Motor neuron (in vitro differentiated cells): ENCODE measurements at regions not wholly inside any gene's neighbourhood (a gene's known extent, or its start where the extent isn't known, plus 50 kb on each side); places are given as distances from the start of the nearest gene placed in this dataset.

Experiments used
- ATAC-seq, 8 experiments: fragments of 200-7000 bp; cut with Tn5 transposase; replicated peaks in 6 of 8; 2 replicates each; pipeline ENCODE4 v1.8.0; 2021; ENCODE audit warnings: mild to moderate bottlenecking in 8 of 8, moderate library complexity in 8 of 8
- H3K27ac ChIP-seq, 2 donors: fragments of 250-450 bp; sonication (Bioruptor Pico); 2 replicates each; pipeline ENCODE4 v1.9.0; 2021; ENCODE audit warnings: antibody characterized with exemption in 2 of 2, mild to moderate bottlenecking in 2 of 2, moderate library complexity in 1 of 2
- H3K4me1 ChIP-seq, 2 donors: fragments of 250-450 bp; sonication (Bioruptor Pico); replicated peaks in 1 of 2; 2 replicates each; pipeline ENCODE4 v1.6.1; 2021; ENCODE audit warnings: antibody characterized with exemption in 2 of 2, mild to moderate bottlenecking in 2 of 2, moderate library complexity in 1 of 2
- H3K4me3 ChIP-seq, 5 donors: fragments of 250-450 bp; sonication (Bioruptor Pico); 2 replicates each; pipeline ENCODE4 v1.9.0; 2021; ENCODE audit warnings: antibody characterized with exemption in 5 of 5, mild to moderate bottlenecking in 5 of 5, moderate library complexity in 4 of 5
- WGBS, 10 experiments: fragments of 450-650 bp; shearing (Covaris generic); methylation state at CpG; one replicate each; pipeline ENCODE4 v1.0.0; 2022; 5-methylcytosine and 5-hydroxymethylcytosine counted together
- in situ Hi-C, 9 experiments: fragments of 400-800 bp; cut with MboI; loops; one replicate each; pipeline ENCODE4 v1.15.0; 2021; ENCODE audit warnings: low sequenced_read_pairs in 9 of 9, low pct_unique_long_range_greater_than_20kb in 2 of 9; ENCODE audit not compliant: unreplicated experiment in 9 of 9

DNA sequence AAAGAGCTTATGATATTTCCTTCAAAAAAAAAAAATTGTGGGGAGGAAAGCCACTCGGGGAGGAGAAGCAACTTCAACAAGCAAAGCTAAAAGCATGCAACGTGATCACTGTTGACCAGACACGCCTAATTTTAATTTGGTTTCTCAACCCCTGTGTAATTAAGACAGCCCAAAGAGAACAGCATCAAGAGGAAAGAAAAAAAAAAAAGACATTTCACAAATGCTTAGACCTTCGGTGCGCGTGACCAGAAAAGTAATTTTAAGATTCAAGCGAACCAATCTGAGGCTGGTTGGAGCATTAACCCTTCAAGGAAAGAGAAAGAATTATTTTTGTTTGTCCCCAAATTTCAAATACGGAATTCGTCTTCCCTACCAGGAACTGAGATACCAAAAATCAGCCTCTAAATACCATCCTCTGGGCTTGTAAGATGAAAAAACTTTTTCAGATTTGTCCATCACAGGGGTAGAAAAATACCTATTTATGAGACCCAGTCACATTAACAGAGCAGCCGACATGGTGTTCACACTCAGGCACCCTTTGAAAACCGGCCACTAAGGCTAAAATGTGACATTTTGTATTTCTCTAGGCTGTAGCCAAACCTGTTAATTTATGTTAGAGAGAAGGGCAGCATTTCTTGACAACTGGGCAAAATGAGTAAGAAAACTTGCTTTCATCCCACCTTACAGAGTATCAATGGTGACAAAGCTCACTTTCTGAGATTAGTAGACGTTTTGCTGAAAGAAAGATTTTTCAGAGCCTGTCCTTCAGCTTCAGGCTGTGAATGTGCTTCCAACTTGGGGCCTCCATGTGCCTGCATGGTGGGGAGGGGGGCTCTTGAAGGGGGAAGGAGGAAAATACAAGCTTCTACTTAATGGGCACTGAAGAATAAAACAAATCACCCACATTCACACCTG is 179.9 kb upstream of the KLF14 start:
- ATAC-seq, result peak in 1 of 8 experiments; percentile 11
- H3K4me1 ChIP-seq, result peaks cover 8% of the 10 kb centered on the region in 2 donors
- H3K4me3 ChIP-seq, result no peak overlapping the region
- in situ Hi-C loops, result no loop called here
- WGBS, 10 experiments, result 0 to 96% (median 77%) methylated on average over 3 to 12 of the region's 12 CpGs
- no peak overlapping the region for H3K27ac ChIP-seq

DNA sequence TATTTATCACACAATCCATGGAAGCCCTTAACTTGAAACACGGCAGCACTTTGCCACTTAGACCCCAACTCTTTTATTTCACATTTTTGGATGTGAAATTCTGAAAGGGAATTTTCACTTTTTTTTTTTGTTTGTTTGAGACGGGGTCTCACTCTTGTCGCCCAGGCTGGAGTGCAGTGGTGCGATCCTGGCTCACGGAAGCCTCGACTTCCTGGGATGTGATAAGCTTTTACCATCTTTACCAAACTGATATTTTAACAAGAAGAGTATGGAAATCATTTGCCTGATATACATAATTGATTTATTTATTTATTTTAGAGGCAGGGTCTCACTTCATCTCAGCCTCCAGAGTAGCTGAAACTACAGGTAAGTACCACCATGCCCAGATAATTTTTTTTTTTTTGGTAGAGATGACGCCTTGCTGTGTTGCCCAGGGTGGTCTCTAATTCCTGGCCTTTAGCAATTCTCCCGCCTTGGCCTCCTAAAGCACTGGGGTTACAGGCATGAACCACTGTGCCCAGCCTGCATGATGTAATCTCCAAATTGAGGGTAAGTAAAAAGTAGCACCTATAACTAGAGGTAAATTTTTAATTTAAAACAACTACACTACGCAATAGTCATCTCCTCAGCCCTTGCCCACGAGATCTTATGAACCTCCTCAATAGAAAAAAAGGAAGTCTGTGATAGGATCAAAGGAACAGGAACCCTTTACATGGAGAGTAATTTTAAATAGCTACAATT is 180.7 kb upstream of the KLF14 start:
- Histone ChIP-seq H3K4me3 (no peak overlapping the region), H3K27ac (no peak overlapping the region), H3K4me1 (peaks cover 8% of the 10 kb centered on the region in 2 donors)
- in situ Hi-C loops, result no loop called here
- WGBS, 10 experiments, result 56 to 100% (median 90%) methylated on average over 1 to 10 of the region's 10 CpGs
- ATAC-seq, result no peak

DNA sequence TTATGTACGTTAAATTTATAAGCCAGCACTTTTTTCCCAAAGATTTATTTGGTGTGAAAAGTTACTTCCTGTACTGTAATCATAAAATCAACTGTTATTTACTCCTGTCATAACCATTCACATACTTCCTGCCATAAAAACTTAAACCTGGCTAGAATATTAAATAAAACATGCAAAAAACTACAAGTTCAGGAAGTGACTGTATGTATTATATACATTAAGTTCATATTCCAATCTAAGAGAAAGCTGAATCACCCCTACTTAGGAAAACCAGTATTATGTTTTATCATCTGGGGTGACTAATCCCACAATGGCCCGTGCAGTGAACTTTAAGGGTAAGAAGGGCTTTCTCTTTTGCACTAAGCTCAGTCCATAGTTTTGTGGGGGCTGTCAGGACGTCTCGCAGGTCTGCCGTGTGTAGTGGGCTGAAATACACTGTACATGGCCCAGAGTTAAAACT is 183.7 kb upstream of the KLF14 start:
- Histone ChIP-seq H3K27ac (no peak overlapping the region), H3K4me1 (peaks cover 15 to 24% of the 10 kb centered on the region in 2 donors), H3K4me3 (no peak overlapping the region)
- 11 to 100% (median 82%) methylated on average over 1 to 5 of the region's 5 CpGs for WGBS, 10 experiments
- ATAC-seq, result no peak
- in situ Hi-C loops, result no loop called here

DNA sequence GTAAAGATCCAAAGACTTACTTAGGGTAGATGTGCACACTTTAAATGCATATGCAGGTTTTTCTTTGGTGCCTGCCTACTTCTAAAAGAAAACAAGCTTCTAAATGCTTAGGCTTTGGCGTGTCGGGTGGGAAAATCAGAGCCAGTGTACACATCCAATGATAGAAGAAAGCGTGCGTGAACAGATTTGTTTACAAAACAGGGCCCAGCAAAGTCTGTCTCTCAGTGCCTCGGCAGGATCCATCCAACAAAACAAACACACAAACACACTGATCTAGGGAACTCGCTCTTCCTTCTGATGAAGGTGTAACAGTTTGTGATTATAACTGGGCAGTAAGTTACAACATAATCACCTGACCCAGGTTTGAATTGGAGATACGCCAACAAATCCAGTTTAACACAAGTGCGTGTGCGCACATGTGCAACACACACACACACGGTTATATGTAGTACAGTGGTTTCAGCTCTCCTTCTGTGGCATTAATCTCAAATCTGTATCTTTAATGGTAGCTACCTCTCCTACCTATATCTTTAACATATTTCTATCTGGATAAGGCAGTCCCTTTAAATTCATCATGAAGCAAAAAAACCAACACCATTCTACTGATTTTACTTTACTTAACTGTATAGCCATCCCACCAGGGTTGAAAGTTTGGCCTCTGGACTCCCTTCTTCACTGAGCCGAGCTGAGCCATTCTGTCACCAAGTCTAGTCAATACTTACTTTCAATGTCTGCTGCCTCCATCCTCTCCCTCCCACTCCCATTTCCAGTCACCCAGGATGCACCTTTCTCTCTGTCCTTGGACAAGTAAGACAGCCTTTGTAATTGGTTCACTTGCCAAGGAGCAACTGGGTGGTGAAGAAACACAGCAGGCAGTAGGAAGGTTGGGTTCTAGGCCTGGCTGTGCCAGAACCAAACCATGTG is 184.4 kb upstream of the KLF14 start:
- H3K4me3 ChIP-seq, result no peak overlapping the region
- H3K27ac ChIP-seq, result no peak overlapping the region
- in situ Hi-C loops, result no loop called here
- WGBS, 10 experiments, result 71 to 100% (median 92%) methylated on average over 1 to 10 of the region's 11 CpGs; no CpG with 5 or more reads in 3 of the 10 experiments
- H3K4me1 ChIP-seq, result peaks cover 13 to 19% of the 10 kb centered on the region in 2 donors
- no peak for ATAC-seq

DNA sequence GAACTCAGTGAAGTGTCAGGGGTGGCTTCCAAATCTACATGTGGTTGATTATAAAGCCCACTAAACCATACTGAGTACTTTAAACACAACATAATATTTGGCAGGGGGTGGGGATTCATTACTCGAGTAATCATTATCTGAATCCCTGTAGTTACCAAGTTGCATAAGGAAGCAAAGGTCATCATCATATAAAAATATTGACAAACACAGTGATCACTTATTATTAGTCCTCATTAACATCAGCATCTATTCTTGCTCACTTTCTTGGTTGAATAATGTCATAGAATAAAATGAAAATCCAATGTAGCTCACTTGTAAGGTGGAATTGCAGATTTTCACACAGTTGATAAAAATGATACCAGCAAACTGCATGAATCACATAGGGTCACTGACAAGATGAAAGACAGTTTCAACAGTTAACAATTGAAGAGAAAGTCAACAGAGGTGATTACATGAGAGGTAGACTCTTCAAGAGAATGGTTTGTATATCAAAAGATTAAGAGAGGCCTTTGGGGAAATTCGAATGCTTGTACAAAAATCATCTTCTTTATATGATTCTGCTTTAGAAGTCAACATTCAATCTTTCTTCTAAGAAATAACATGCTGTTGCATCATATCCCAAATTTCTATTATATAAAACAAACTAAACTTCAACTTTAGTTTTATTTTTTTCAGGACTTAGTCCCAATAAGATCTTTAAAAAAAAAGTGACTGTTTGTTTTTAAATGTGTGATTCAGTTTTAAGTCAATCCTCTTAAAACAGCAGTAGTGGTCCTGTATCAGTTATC is 185.5 kb upstream of the KLF14 start:
- in situ Hi-C loops, result no loop called here
- 60 to 100% (median 89%) methylated on average over 1 to 2 of the region's 2 CpGs; no CpG with 5 or more reads in 1 of the 10 experiments for WGBS, 10 experiments
- no peak overlapping the region for H3K4me3 ChIP-seq
- H3K27ac ChIP-seq, result no peak overlapping the region
- peaks cover 7 to 18% of the 10 kb centered on the region in 2 donors for H3K4me1 ChIP-seq
- no peak for ATAC-seq

DNA sequence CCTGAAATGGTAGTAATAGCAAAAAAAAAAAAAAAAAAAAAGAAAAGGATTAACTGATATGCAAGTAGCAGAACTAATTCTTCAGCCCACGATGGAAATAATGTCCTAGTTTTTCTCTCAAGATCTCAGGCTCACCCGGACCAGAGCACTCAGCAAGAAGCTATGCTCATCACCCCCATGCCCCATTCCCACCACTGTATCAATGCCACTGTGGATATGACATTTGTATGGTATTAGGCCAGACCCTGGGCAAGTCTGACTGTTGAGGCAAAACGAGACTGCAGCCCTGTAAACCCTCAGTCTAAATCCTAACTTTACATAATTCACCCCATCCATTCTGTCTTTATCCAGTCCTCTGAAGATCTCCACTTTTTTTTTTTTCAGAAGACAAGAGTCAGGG is 186.1 kb upstream of the KLF14 start:
- Histone ChIP-seq H3K4me1 (peaks cover 7 to 18% of the 10 kb centered on the region in 2 donors), H3K27ac (no peak overlapping the region), H3K4me3 (no peak overlapping the region)
- in situ Hi-C loops, result no loop called here
- 0 to 100% (median 79%) methylated on average over 1 to 2 of the region's 3 CpGs; no CpG with 5 or more reads in 2 of the 10 experiments for WGBS, 10 experiments
- ATAC-seq, result no peak

DNA sequence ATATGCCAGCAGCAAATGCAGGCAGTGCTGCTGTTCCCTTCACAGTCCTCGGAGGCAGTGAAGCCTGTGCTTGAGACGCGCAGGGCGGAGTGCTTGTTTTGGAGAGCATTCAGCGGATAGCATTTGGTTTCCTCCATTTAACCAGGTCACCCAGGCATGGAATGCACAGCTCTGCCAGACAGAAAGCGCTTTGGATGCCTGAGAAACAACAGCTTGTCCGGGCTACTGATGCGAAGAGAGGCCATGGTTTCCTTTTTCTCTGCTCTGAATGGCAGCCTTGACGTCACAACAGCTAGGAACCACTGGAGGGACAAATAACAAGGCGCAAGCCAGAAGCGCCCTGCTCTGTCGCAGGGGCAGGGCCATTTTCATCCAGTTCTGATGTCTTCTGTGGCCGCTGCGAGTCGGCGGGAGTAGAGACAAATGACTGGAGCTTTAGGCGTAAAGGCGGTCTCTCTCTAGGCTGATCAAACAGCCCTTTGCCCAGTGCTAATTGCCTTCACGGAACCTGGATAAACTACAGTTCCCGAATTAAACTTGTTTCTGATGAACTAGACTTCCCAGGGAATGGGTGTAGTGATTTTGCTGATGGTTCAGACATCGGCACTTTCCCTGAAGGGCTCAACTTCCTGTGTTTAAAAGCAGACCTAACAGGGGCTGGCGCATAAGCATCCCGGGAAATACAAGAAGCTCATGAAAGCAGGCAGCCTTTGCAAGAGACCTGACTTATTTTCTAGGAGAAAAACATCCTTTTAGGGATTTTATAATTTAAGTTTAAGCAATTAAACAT is 187.6 kb upstream of the KLF14 start:
- WGBS, 10 experiments, result 19 to 82% (median 58%) methylated on average over 2 to 16 of the region's 23 CpGs; no CpG with 5 or more reads in 1 of the 10 experiments
- H3K4me3 ChIP-seq, result peak overlapping the region in 4 of 5 donors; percentile 15 to 24 (median 20)
- H3K4me1 ChIP-seq, result peaks cover 7 to 18% of the 10 kb centered on the region in 2 donors
- peak; percentile 5 to 95 (median 88) for ATAC-seq
- H3K27ac ChIP-seq, result peak overlapping the region in 1 of 2 donors; percentile 91
- in situ Hi-C loops, result no loop called here

DNA sequence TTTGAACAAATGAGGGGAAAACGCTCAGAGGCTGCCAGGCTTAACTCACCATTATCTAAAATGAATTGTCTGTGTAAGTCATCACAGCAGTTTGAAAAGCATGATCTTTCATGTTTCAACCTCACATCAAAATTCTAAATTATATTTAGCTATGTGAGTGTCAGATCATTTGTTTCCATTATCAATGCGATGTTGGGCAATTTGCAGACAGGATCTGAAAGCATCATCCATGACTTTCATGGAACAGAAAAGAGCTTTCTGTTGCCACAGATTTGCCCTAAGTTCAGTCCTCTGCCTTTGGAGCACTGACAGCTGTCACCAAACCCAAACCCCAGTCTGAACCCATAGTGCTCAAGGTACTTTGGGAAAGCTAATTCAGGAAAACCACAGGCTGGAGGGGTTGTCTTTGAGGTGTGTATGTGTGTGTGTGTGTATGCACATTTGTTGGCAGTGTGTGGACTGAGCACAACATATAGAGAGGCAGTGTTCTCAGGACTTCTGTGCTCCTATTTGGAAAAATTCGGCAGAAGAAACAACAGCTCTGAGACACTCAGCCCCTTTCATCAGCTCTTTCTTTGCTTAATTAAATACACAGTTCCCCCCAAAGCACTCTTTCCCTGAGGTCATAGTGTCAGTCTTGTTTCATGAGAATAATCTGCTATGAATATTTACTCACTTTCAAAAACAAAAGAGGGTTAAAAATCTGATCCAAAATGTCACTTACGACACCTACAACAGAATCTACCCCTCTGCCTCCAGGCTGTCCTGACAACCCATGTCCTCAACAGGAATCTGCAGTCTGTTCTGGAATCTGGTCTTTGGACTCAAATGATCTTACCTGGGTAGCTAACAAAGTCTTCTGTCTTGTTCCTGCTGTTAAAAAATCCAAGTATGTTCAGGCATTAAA is 188.5 kb upstream of the KLF14 start:
- ATAC-seq, result peak in 1 of 8 experiments; percentile 16
- Histone ChIP-seq H3K4me3 (no peak overlapping the region), H3K27ac (no peak overlapping the region), H3K4me1 (peaks cover 7 to 18% of the 10 kb centered on the region in 2 donors)
- WGBS, 10 experiments, result 64 to 100% (median 73%) methylated on average over 1 to 4 of the region's 4 CpGs; no CpG with 5 or more reads in 2 of the 10 experiments
- in situ Hi-C loops, result no loop called here

DNA sequence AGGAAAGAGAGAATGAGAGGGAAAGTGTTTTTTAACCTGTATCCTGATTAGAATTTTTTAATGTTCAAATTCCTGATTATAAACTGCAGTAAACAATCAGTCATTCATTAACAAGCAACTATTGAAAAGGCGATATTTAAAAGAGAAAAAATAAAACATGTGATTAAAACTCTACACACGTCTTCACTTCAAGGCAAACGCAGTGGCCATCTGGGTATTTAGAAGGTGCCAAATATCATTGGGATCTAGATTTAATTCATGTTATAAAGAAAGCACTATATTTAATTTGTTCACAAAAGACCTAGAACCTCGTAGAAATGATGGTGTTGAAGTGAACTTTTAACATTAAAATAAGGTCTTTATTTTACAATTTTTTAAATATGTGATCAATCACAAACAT is 189.4 kb upstream of the KLF14 start:
- no peak for ATAC-seq
- H3K27ac ChIP-seq, result no peak overlapping the region
- H3K4me3 ChIP-seq, result no peak overlapping the region
- in situ Hi-C loops, result no loop called here
- WGBS, 10 experiments, result 49 to 100% (median 80%) methylated on average over 1 to 4 of the region's 4 CpGs
- H3K4me1 ChIP-seq, result peaks cover 7 to 18% of the 10 kb centered on the region in 2 donors

DNA sequence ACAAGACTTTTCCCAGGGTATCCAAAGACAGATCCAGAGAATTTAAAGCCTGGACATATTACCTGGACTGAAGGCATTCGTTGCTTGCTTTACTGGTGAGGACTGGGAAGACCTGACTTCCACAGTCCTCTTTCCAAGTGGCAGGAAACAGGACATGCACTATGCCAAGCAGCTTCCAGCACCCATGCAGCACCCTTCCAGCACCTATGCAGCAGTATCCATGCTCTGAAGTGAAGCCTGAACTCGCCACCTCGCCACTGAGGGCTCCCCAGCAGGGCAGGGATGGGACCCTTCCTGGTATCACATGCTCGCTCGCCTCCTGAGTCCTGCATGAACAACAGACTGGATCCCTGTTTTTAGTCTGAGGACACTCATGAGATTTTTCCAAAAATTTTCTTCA is 189.9 kb upstream of the KLF14 start:
- no peak for ATAC-seq
- in situ Hi-C loops, result no loop called here
- WGBS, 10 experiments, result 60 to 100% (median 100%) methylated on average over 1 to 4 of the region's 5 CpGs; no CpG with 5 or more reads in 3 of the 10 experiments
- Histone ChIP-seq H3K4me3 (no peak overlapping the region), H3K4me1 (peaks cover 7 to 18% of the 10 kb centered on the region in 2 donors), H3K27ac (no peak overlapping the region)
